Adipocyte (in vitro differentiated cells): ENCODE measurements at regions not wholly inside any gene's neighbourhood (a gene's known extent, or its start where the extent isn't known, plus 50 kb on each side); places are given as distances from the start of the nearest gene placed in this dataset.

ENCODE experiments used
- DNase-seq: peaks from one replicate; pipeline ENCODE4 v3.0.0-alpha.2; 2015; ENCODE audit warnings: low read depth
- H3K27me3 ChIP-seq: replicated peaks from 2 replicates; pipeline ENCODE4 v1.7.0; 2013; ENCODE audit warnings: mild to moderate bottlenecking, low read length, moderate library complexity; ENCODE audit not compliant: control insufficient read depth, insufficient read depth
- H3K36me3 ChIP-seq: 2 replicates; pipeline ENCODE4 v1.7.0; 2013; ENCODE audit warnings: low read length, mild to moderate bottlenecking, moderate library complexity; ENCODE audit not compliant: control insufficient read depth, insufficient read depth, severe bottlenecking
- H3K4me1 ChIP-seq: 2 replicates; pipeline ENCODE4 v1.7.0; 2013; ENCODE audit warnings: mild to moderate bottlenecking, low read length, moderate library complexity; ENCODE audit not compliant: control insufficient read depth, insufficient read depth
- H3K4me3 ChIP-seq: 2 replicates; pipeline ENCODE4 v1.7.0; 2013; ENCODE audit warnings: mild to moderate bottlenecking, low read length, moderate library complexity
- H3K9ac ChIP-seq: 2 replicates; pipeline ENCODE4 v1.7.0; 2013; ENCODE audit warnings: mild to moderate bottlenecking, low read length, moderate library complexity
- H3K9me3 ChIP-seq: 2 replicates; pipeline ENCODE4 v1.7.0; 2013; ENCODE audit warnings: mild to moderate bottlenecking, low read length, moderate library complexity; ENCODE audit not compliant: control insufficient read depth

- Histone ChIP-seq H3K9ac (no peak overlapping the region), H3K4me3 (no peak overlapping the region), H3K9me3 (no peaks in the 10 kb centered on the region), H3K4me1 (no peaks in the 10 kb centered on the region), H3K27me3 (peaks cover 11% of the 10 kb centered on the region), H3K36me3 (no peaks in the 10 kb centered on the region)
- no peak for DNase-seq
Observed at GRCh38 chr5:168064933-168065622, 226.4 kb upstream of the WWC1 start.

DNA sequence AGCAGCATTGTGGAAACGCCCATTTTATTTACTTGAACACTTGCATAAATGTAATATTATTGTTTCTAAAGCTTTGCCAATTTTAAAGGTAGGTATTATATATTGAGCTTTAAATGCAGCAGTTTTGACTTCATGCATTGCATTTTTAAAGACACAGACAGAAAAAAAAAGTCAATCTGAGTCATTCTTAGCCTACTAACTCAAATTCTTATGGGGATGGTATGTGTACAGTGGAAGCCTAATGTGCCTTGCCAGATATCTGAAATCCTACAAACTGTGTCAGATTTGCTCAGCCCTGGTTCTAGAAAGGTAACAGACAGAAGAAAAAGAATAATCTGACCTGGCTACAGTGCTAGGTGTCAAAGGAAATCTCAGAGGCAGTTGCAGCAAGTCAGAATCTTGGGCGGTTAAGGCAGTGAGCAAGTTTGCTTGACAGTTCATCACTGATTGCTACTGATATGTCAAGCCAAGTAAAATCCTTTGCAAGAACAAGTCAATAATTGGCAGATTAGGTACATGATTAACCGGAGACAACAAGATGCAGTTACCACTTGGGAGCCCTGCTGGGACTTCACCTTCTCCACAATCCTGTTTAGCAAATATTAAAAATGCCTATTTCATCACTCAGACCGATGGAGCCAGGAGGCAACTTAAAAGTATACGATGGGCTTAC, 224.8 kb upstream of the WWC1 start:
- Histone ChIP-seq H3K4me3 (no peak overlapping the region), H3K36me3 (no peaks in the 10 kb centered on the region), H3K4me1 (no peaks in the 10 kb centered on the region), H3K9ac (no peak overlapping the region), H3K27me3 (peaks cover 11% of the 10 kb centered on the region), H3K9me3 (no peaks in the 10 kb centered on the region)
- peak; percentile 54 for DNase-seq

GRCh38 chr5:168070761-168071160, 220.7 kb upstream of the WWC1 start:
- H3K4me3 ChIP-seq, result no peak overlapping the region
- no peak for DNase-seq
- no peaks in the 10 kb centered on the region for H3K36me3 ChIP-seq
- H3K9ac ChIP-seq, result no peak overlapping the region
- H3K4me1 ChIP-seq, result no peaks in the 10 kb centered on the region
- no peaks in the 10 kb centered on the region for H3K9me3 ChIP-seq
- peaks cover 15% of the 10 kb centered on the region for H3K27me3 ChIP-seq

- Histone ChIP-seq H3K27me3 (peaks cover 15% of the 10 kb centered on the region), H3K36me3 (no peaks in the 10 kb centered on the region), H3K4me1 (peaks cover 11% of the 10 kb centered on the region), H3K9me3 (no peaks in the 10 kb centered on the region), H3K4me3 (no peak overlapping the region), H3K9ac (no peak overlapping the region)
- DNase-seq, result no peak
Observed at GRCh38 chr5:168072665-168073064, 218.8 kb upstream of the WWC1 start.

DNA sequence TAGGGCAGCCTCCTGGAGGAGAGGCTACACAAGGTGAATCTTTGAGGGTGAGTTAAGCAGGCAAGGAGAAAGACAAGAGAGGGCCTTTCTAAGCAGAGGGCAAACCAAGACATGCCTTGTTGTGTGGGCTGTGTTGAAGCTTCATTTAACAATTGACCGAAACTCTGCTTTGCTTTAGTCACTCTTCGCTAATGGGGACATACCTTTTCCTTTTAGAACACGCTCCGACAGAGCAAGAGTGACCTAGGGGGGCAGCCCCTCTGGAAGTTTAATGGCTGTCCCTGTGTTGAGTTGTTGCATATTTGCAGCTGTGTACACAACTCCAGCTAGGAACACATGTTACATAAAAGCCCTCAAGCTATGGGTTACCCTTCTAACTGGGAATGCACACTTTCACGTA, 218.1 kb upstream of the WWC1 start:
- peaks cover 11% of the 10 kb centered on the region for H3K4me1 ChIP-seq
- H3K9ac ChIP-seq, result no peak overlapping the region
- peaks cover 15% of the 10 kb centered on the region for H3K27me3 ChIP-seq
- H3K36me3 ChIP-seq, result no peaks in the 10 kb centered on the region
- DNase-seq, result no peak
- H3K4me3 ChIP-seq, result no peak overlapping the region
- no peaks in the 10 kb centered on the region for H3K9me3 ChIP-seq

DNA sequence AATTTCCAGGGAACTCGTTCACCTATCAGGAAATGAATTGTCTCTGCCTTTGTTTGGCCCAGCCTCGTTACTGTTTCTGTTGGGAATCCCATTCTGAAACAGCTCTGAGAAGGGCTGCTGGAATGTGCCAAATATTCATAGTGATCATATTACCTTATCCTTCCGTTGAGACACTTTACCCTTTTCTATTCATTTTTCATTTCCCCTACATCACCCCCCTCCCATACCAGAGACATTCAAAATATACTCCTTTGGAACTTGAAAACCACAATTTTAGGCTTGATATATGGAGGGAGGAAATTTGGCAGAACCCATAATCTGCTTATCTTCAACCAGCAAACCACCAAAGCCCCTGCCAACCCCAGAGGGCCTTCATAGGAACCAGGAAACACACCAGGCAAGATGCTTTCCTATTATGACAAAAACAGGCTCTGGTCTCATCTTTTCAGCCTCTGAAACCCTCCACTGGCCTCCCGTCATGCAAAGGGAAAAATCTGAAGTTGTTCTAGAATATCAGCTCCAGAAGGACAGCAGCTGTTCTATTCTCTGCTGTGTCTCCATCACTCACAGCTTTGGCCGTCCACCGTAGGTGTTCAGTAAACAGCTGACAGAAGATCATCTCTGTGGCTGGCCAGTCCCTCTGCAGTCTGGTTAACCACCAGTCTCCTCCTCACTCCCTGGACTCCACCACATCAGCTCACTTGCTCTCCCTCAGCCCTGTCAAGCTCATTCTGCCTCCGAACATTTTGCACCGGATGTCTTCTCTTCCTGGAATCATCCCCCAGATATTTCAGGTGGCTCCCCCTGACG, 217.2 kb upstream of the WWC1 start:
- Histone ChIP-seq H3K9me3 (no peaks in the 10 kb centered on the region), H3K36me3 (no peaks in the 10 kb centered on the region), H3K9ac (no peak overlapping the region), H3K4me1 (peaks cover 11% of the 10 kb centered on the region), H3K27me3 (peaks cover 15% of the 10 kb centered on the region), H3K4me3 (no peak overlapping the region)
- peak; percentile 58 for DNase-seq

DNA sequence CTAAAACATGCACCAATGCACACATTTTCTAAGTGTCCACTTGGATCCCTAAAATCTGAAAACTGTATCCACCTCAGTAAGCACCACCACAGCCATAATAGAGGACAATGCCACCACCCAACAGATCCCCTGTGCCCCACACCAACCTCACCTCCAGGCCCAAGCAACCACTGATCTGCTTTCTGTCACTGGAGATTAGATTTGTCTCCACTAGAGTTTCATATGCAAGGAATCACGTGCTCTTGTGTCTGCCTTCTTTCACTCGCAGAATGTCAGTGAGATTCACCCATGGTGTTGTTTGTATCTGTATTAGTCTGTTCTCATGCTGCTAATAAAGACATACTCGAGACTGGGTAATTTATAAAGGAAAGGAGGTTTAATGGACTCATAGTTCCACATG, 216.1 kb upstream of the WWC1 start:
- H3K36me3 ChIP-seq, result no peaks in the 10 kb centered on the region
- H3K4me1 ChIP-seq, result peaks cover 11% of the 10 kb centered on the region
- H3K4me3 ChIP-seq, result no peak overlapping the region
- no peak for DNase-seq
- H3K9ac ChIP-seq, result no peak overlapping the region
- H3K27me3 ChIP-seq, result peaks cover 7% of the 10 kb centered on the region
- H3K9me3 ChIP-seq, result no peaks in the 10 kb centered on the region

DNA sequence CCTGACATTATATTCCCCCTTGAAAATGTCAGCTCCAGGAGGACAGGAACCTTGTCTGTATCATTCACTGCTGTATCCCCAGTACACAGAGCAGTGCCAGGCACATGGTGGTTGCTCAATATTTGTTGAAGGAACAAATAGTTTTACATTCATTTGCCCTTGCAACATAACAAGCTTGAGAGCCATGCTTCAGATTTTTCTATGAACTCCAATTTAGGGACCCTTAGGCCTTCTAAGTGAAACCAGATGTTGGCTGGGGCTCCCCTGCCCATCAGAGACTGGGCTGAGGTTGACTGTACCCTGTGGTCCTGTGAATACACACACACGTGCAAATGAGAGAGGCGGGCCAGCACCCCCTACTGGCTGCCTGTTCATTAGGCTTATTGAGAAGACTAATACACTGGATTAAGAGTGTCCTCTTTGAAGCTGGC, 214.9 kb upstream of the WWC1 start:
- H3K36me3 ChIP-seq, result no peaks in the 10 kb centered on the region
- peaks cover 7% of the 10 kb centered on the region for H3K27me3 ChIP-seq
- H3K4me1 ChIP-seq, result peaks cover 11% of the 10 kb centered on the region
- no peak overlapping the region for H3K9ac ChIP-seq
- peak; percentile 97 for DNase-seq
- H3K4me3 ChIP-seq, result no peak overlapping the region
- no peaks in the 10 kb centered on the region for H3K9me3 ChIP-seq

GRCh38 chr5:168085261-168086031, 206.0 kb upstream of the WWC1 start:
- peaks cover 11% of the 10 kb centered on the region for H3K27me3 ChIP-seq
- peaks cover 4% of the 10 kb centered on the region for H3K4me1 ChIP-seq
- no peak overlapping the region for H3K9ac ChIP-seq
- H3K36me3 ChIP-seq, result no peaks in the 10 kb centered on the region
- H3K4me3 ChIP-seq, result no peak overlapping the region
- H3K9me3 ChIP-seq, result no peaks in the 10 kb centered on the region
- peak; percentile 44 for DNase-seq

- DNase-seq, result peak; percentile 78
- peaks cover 4% of the 10 kb centered on the region for H3K4me1 ChIP-seq
- no peak overlapping the region for H3K4me3 ChIP-seq
- peaks cover 11% of the 10 kb centered on the region for H3K27me3 ChIP-seq
- H3K9me3 ChIP-seq, result no peaks in the 10 kb centered on the region
- H3K36me3 ChIP-seq, result no peaks in the 10 kb centered on the region
- no peak overlapping the region for H3K9ac ChIP-seq
Observed at GRCh38 chr5:168086104-168086610, 205.3 kb upstream of the WWC1 start.
